ENCODE measurements at regions not wholly inside any gene's neighbourhood (a gene's known extent, or its start where the extent isn't known, plus 50 kb on each side); places are given as distances from the start of the nearest gene placed in this dataset.
"Not testable (repeated sequence)": the region's sequence is repeated elsewhere in the genome, so short reads cannot be mapped to it uniquely, and the experiment has no call there.

DNA sequence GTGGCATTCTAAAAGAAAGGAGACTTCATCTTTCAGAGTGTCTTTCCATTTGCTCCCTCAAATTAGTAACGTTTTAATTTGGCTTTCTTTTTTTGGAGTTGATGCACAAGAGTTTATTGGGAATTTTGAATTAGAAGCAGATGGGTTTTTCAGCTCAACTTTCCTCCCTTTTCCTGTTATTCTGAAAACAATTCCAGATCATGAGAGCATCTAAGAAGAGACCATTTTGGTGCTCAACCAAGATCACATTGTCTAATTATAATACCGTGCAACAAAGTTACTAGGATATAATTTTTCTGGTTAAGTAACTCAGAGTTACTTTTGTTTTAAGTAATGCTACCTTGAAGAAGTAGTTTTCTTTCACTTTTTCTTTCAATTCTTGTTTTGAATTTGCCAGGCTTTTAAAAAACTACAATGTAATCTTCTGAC, 396.6 kb upstream of the KLF6 start:
- DNase-seq, result no peak

GRCh38 chr10:4181081-4181480, 396.1 kb upstream of the KLF6 start:
- DNase-seq, result no peak

- no peak for DNase-seq
These were observed 392.8 kb upstream of the KLF6 start for GRCh38 chr10:4177791-4178190.

DNA sequence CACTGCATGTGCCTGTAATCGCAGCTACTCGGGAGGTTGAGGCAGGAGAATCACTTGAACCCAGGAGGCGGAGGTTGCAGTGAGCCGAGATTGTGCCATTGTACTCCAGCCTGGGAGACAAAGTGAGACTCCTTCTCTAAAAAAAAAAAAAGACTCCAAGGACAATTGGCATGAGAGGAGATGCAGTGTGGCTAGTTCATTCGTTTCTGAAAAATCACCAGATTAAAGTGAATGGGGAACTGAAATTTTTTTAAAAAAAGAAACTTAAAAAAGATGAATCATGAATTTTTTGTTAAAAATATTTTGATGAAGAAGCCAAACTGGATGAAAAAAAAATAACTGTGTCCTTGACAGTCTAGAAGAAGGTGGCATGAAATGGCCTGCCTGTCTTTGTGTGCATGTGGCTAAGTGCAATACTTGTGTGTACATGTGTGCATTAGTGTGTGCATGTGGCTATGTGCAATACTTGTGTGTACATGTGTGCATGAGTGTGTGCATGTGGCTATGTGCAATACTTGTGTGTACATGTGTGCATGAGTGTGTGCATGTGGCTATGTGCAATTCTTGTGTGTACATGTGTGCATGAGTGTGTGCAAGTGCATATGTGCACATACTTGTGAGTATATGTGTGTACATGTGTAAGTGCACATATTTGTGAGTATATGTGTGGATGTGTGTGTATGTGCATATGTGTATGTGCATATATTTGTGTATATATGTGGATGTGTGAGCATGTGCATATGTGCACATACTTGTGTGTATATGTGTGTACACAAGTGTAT, 391.7 kb upstream of the KLF6 start:
- no peak for DNase-seq

DNA sequence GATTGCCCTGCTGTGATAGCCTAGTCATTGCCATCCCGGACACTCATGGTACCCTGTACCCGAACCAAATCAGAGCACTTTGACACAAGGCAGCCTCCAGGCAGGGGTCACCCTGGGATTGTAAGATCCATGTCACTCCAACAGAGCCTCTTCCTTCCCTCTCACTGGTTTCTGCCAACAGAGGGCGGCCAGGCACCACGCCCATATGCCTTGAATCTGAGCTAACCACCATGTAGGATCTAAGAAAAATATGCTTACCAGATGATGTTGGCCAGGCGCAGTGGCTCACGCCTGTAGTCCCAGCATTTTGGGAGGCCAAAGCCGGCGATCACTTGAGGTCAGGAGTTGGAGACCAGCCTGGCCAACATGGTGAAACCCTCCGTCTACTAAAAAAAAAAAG, 389.2 kb upstream of the KLF6 start:
- no peak for DNase-seq

DNA sequence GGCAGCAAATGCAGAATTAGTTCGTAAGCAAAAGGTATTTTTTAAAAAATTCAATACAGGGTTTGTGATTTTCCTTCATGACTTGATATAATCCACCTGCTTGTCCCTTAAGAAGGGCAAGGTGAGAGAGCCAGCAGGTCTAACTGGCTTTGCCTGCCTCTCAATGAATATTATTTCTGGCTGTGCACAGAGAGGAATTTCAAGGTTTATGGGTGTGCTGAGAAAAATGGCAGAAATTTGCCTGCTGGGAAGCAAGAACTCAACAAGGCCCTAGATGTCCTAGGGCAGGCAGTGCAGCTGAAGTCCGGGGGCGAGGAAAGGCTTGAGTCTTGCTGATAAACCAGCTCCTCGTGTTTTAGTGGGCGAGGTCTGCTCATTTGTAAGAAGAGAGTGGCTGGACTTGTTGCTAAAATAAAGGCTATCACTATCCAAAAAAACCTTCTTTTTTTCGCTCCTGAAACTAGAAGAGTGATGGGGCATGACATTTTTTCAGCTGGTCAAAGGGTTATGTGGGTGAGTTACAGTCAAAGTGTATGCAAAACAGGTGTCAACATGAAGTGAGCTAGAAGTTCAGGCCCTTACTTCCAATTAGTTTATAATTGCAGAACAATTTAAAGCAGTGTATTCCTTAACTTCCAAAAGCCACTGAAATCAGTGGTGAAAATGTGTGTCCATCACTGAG, 385.8 kb upstream of the KLF6 start:
- no peak for DNase-seq

- no peak for DNase-seq
These were observed 385.2 kb upstream of the KLF6 start for GRCh38 chr10:4170181-4170580.

DNA sequence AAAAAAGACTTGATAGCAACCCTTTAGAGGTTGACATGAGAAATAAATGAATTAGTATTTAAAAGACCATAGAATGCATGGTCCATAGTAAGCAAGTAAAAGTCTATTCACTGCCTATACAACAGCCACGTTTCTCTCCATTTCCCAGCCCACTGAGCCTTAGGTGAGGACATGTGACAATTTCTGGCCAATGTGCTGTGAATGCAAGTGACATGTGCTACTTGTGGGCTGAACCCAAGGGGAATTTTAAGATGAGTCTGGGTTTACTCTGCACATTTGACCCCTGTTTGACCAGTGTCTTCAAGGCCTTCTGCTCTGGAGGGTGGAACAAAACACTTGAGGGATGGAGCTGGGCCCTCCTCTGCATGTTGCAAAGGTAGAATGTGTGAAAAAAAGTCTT, 384.4 kb upstream of the KLF6 start:
- DNase-seq, result no peak

DNA sequence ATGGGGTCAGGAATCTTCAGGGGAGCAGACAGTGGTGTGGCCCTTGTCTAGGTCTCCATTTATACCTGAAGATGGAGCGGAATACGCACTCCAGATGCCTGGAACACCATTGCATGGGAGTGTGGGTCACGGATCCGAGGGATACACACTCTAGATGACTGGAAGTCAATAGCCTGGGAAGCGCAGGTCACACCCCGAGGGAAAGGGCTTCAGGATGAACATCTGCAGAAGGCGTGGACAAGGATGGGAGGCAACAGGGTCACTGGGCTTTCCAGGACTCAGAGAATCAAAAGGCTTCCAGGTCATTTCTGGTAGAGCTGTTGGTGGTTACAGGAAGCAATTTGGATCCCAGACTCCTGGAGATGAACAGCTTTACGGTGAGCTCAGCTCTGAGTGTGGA, 382.2 kb upstream of the KLF6 start:
- no peak for DNase-seq

- no peak for DNase-seq
These were observed 377.7 kb upstream of the KLF6 start for GRCh38 chr10:4162571-4163286.

DNA sequence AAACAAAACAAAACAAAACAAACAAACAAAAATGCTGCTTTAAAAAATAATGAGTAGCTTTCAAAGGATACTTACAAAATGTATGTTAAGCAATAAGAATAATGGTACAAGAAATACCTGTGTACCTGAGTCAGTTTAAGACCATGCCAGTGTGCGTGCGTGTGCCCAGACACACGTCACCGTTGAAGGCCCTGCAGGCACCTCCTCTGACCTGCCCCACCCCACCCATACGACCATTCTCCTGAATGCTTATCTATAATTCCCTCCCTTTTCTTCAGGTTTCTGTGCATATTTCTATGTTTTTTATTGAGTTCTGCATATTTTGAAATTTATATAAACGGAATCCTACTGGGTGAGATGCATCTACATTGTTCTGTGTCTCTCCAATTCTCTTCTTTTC, 374.2 kb upstream of the KLF6 start:
- no peak for DNase-seq

GRCh38 chr10:4154191-4154715, 369.2 kb upstream of the KLF6 start:
- no peak for DNase-seq

DNA sequence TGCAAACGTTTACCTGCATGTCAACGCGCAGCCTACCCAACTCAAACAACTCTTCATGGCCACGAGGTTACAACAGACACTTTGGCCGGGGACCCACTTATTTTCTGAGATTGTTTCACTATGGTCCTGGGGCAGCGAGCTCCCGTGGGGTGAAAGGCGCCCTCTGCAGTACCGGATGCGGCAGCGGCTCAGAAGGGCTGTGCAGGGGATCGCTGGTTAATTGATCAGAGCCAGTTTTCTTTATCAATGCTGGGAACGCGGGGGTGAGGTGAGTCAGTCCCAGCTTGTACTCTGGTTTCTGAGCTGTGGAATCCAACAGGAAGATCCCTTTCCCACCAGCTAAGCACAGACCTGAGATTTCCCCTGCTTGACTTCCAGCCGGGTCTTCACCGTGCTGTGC, 366.5 kb upstream of the KLF6 start:
- no peak for DNase-seq

GRCh38 chr10:4150676-4151075, 365.7 kb upstream of the KLF6 start:
- no peak for DNase-seq

DNA sequence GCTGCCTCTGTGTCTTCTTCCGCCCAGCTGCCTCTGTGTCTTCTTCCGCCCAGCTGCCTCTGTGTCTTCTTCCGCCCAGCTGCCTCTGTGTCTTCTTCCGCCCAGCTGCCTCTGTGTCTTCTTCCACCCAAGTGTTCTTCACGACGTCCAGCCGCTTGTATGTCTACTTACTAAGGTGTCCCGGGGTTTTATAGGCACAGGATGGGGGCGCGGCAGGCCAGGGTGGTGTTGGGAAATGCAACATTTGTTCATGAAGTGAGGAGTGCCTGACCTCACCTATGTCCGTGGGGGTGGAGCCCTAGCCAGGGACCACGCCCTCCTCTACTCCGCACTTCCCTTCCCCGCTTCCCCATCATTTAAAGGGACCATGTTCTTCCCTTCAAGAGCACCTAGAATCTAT, 364.5 kb upstream of the KLF6 start:
- not testable (repeated sequence) for DNase-seq

- no peak for DNase-seq
These were observed 362.2 kb upstream of the KLF6 start for GRCh38 chr10:4147245-4147644.

DNA sequence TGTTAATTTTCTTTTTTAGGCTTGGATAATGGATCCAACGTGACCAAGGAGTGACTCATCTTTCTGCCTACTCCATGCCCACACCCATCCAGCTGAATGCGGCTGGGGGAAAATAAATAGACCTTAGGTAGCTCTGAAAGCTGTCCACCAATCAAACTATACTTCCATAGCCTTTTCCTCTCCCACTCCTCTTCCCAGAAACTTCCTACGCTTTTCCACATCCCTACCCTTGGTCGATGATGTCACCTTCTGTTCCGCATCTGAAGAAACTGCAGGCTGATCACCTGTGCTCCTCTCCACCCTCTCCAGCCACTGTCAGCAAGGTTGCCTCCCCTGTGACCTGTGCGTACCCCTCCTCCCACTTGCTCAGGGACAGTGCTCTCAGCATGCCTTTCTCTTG, 359.8 kb upstream of the KLF6 start:
- DNase-seq, result no peak

DNA sequence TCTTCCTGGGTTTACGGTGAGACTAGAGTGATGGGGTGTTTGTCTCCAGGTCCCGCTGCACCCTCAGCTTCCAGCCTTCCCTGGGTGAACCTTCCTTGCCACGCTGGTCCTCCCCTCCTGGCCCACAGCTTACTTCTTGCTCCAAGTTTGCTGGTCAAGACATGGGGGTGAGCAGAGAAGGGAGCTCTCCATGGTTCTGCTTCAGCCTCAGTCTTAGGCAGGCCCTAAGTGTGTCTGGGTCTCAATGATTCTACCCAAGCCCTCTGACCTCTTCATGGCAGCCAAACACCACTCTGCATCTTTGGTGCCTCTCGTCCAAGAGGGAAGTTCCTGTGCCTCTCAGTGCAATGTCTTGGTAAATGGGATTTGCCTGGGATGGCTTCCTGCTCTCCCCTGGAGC, 356.5 kb upstream of the KLF6 start:
- no peak for DNase-seq

GRCh38 chr10:4138146-4138721, 353.2 kb upstream of the KLF6 start:
- DNase-seq, result no peak

DNA sequence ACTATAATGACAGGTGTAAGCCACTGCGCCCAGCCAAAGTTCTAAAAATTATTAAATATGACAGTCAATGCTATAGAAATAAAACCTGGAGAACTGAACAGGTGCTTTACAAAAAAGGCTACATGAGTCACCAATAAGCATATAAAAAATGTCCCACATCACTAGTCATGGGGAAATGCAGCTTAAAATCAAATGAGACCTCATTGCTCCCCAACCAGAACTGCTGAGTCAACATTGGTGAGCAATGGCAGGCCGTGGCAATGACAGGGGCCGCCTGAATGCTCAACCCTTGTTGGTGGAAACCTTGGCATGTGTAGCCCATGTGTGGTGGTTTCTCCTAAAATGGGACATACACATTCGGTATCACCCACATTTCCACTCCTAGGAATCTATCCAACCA, 352.3 kb upstream of the KLF6 start:
- no peak for DNase-seq

DNA sequence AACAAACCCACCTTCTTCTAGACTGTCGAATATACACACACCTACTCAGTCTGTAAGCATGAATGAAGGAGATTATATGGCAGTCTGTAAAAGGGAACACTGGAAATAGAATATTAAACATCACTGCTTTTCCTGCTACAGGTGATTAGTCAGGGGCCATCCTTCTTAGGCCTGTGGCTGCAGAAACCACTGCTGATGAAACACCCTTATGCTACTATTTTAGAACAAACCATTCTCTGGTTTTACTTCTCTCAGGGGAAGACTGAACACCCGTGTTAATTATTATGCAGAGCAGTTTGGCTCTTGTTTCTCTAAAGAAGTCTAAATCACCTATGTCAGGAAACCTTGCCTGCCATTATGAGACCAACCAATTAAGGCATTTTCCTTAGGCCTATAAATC, 351.1 kb upstream of the KLF6 start:
- DNase-seq, result no peak

GRCh38 chr10:4132216-4132556, 347.2 kb upstream of the KLF6 start:
- no peak for DNase-seq

DNA sequence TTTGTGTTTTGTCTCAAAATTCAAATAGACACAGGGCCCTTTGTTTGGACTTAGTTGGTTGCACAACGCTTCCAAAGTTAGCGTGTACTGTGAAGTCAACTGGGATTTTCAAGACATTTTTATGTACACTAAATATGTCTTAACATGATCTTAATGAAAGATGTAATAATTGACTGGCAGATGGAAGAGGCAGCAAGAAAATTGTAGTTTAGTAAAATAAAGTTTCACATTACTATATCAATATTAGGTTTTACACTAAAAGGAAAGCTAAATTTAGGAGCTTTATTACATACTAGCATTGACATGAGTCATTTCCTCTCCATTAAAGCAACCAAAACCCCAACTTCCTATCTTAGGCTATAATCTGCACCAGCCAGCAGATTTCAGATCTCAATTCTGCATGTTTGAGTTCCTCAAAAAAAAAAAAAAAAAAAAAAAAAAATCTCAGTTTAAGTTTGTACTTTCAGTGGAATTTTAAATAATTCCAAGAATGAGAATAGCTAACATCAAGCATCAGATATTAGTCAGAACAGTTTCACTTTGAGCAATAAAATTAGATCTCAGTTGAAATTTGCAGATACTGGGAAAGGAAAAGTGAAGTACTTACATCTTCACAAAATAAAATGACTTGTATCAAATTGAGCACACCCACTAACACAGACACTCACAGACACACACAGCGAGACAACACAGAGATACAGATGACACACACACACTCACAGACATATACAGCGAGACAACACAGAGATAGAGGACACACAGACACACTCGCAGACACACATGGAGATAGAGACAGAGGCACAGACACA, 346.6 kb upstream of the KLF6 start:
- DNase-seq, result no peak

Data from NCI-H187 (cell line).